Right cardiac atrium (tissue), 5 donors: ENCODE measurements at regions not wholly inside any gene's neighbourhood (a gene's known extent, or its start where the extent isn't known, plus 50 kb on each side); places are given as distances from the start of the nearest gene placed in this dataset.

Source experiments
- ATAC-seq, 2 donors: fragments of 200-7000 bp; cut with Tn5 transposase; one replicate each; pipeline versions ENCODE4 v1.8.0 to v1.9.1; 2020; ENCODE audit warnings: moderate library complexity in 2 of 2, mild to moderate bottlenecking in 1 of 2
- DNase-seq, 3 donors: peaks; one replicate each; pipeline ENCODE4 v3.0.0-alpha.2; 2020
- H3K27ac ChIP-seq: one replicate; pipeline ENCODE4 v1.5.1; 2013; ENCODE audit warnings: mild to moderate bottlenecking, low read length, control low read depth, moderate library complexity
- H3K27me3 ChIP-seq: one replicate; pipeline ENCODE4 v1.6.1; 2013; ENCODE audit not compliant: control insufficient read depth, insufficient read depth
- H3K4me1 ChIP-seq: one replicate; pipeline ENCODE4 v1.6.1; 2013; ENCODE audit warnings: low read length; ENCODE audit not compliant: control insufficient read depth, insufficient read depth
- H3K4me3 ChIP-seq: one replicate; pipeline ENCODE4 v1.5.1; 2013; ENCODE audit warnings: low read length, control low read depth
- H3K9me3 ChIP-seq: one replicate; pipeline ENCODE4 v1.6.1; 2013; ENCODE audit warnings: low read length; ENCODE audit not compliant: control insufficient read depth
- WGBS: extraction: QIAGEN DNeasy Blood & Tissue Kit; methylation state at CpG from one replicate; pipeline ENCODE4 v1.1.7; 2013; 5-methylcytosine and 5-hydroxymethylcytosine counted together
- intact Hi-C, 4 donors: fragments of 100-400 bp; cut with DNase I; formaldehyde crosslinking; loops; one replicate each; pipeline versions ENCODE4 v1.11.0 to v1.14.0; 2022 to 2023
- donor health status: healthy with polysubstance abuse.
- donor health status: DM: no; HTN: yes; CAD: no.
- donor health status: DM: no; HTN: no; CAD: no.
- donor health status: DM: no; HTN: yes; CAD: no; lungs with severe emphysema.
- donor health status: DM: yes; HTN: yes; CAD: no.

DNA sequence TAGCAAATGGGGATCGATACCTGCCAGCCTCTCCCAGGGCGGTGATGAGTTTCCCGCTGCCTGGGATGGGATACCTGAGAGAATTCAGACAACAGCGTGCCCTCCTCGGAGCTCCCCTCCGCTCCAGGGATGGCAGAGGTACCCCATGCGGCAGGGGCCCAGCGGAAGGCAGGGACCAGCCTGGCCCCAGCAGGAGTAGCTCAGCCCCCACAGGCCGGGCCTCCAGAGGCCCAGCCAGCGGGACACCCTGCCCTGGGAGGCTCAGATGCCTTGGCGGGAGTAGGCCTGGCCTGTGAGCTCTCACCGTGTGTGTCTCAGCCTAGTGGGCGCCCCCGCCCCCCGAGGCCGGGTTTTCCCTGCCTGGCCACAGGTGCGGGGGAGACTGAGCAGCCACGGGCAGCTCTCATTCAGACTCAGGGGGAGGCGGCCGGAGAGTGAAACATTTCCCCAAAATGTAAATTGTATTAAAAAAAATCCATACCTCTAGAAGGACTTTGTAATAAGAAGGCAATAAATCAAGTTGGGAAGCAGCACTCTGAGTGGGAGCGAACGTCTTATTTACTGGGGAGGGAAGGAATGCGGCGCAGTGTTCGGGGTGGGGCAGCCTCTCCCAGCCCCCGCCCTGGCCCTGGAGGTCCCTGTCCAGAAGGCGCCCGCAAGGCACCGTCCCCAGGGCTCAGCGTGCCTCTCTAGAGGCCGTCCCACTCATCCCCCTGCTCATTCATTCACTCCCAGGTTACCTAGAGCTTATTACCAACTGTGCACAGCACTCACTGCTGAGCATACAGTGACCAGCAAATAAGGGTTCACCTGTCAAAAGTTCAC is 888.0 kb downstream of the BRD1 start:
- no peak for DNase-seq

DNA sequence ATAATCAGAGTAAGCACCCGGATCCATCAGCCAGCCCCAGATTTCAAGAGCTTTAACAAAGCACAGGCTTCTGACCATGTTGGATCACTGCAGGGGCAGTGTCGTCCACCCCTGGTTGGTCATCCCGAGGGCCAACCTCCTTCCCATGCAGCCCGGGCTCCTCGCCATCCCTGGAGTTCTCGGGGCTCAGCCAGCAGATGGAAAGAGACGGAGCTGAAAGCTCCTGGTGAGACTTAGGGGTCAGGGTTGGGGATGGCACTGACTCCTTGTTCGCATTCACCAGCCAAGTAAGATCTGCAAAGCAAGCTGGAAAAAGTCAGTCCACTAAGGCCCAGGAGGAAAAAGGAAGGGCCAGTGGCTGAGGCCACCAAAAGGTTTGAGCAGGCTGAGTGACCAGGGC is 888.9 kb downstream of the BRD1 start:
- no peak for ATAC-seq
- H3K4me1 ChIP-seq: no peaks in the 10 kb centered on the region
- peaks cover 1% of the 10 kb centered on the region for H3K9me3 ChIP-seq
- H3K27ac ChIP-seq: no peak overlapping the region
- H3K4me3 ChIP-seq: no peak overlapping the region
- WGBS: 68% methylated on average over 8 of the region's 8 CpGs
- intact Hi-C loops: no loop called here
- no peak for DNase-seq
- H3K27me3 ChIP-seq: no peaks in the 10 kb centered on the region

More for the DNA sequence above, 888.0 kb downstream of the BRD1 start:
- Histone ChIP-seq H3K27ac (no peak overlapping the region), H3K4me3 (no peak overlapping the region), H3K4me1 (no peaks in the 10 kb centered on the region), H3K9me3 (peaks cover 1% of the 10 kb centered on the region), H3K27me3 (no peaks in the 10 kb centered on the region)
- ATAC-seq: no peak
- intact Hi-C loops: no loop called here
- WGBS: 74% methylated on average over 31 of the region's 31 CpGs

DNA sequence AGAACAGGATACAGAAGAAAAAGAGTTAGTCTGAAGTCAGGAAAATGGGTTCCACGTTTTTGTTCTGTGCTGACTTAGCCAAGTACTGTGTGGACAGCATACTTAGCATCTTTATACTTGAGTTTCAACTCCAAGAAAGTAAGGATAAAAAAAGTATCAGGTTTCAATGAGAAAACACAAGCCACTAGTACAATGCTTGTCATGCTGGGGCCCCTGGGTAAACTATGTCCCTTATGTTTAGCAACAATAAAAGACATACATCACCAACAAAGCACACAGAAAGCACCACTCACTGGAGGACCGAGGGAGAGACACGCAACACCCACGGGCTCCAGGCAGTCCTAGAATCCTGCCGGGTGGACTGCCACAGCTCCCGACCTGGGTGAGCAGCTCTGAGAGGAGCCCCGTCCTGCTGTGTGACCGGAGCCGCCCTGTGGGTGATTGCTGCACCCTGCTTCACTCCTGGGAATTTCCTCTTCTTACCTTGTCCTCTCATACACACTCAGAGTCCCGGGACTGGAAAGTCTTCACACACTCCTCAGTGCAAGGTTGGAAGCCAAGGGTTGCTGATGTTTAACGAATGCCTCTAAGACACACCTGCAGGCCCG is 890.5 kb downstream of the BRD1 start:
- H3K27ac ChIP-seq: no peak overlapping the region
- H3K4me1 ChIP-seq: no peaks in the 10 kb centered on the region
- no peak for ATAC-seq
- intact Hi-C loops: no loop called here
- no peak for DNase-seq
- no peak overlapping the region for H3K4me3 ChIP-seq
- no peaks in the 10 kb centered on the region for H3K27me3 ChIP-seq
- 71% methylated on average over 12 of the region's 12 CpGs for WGBS
- peaks cover 1% of the 10 kb centered on the region for H3K9me3 ChIP-seq

DNA sequence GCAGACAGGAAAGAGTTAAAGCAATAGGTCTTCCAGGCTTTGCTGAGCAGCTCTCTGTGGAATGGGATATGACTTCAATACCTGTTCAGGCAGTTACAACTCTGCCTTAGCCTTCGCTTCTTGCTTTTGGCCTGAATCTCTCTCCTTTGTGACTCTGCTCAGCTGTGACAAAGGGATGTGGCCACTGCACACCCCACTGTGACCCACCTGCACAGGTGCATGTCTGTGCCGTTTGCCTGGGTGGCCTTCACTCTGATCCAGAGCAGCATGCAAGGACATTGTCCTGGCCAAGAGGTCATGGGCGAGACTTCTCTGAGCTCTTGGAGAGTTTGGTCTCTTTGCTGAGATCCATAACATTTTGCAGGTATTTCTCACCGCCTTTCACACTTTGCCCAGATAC is 891.3 kb downstream of the BRD1 start:
- 86% methylated on average over 4 of the region's 4 CpGs for WGBS
- intact Hi-C loops: no loop called here
- no peaks in the 10 kb centered on the region for H3K4me1 ChIP-seq
- ATAC-seq: no peak
- H3K27ac ChIP-seq: no peak overlapping the region
- no peak for DNase-seq
- H3K27me3 ChIP-seq: no peaks in the 10 kb centered on the region
- H3K4me3 ChIP-seq: no peak overlapping the region
- H3K9me3 ChIP-seq: peaks cover 1% of the 10 kb centered on the region

DNA sequence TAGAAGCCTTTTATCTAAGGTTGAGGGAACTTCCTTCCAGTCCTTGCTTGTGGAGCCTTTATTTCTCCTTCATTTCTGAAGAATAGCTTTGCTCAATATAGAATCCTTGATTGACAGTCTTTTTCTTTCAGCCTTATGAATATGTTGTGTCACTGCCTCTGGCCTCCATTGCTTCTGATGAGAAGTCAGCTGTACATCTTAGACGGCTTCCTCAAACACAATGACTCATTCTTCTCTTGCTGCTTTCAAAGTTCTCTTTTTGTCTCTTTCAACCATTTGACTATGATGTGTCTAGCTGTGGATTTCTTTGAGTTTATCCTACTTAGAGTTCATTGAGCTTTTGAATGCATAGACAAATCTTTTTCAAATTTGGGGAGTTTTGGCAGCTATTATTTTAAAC is 893.2 kb downstream of the BRD1 start:
- Histone ChIP-seq H3K27me3 (no peaks in the 10 kb centered on the region), H3K4me3 (no peak overlapping the region), H3K9me3 (peaks cover 1% of the 10 kb centered on the region), H3K27ac (no peak overlapping the region), H3K4me1 (no peaks in the 10 kb centered on the region)
- no peak for ATAC-seq
- intact Hi-C loops: no loop called here
- WGBS: 80% methylated on average over 1 of the region's 1 CpG
- no peak for DNase-seq

DNA sequence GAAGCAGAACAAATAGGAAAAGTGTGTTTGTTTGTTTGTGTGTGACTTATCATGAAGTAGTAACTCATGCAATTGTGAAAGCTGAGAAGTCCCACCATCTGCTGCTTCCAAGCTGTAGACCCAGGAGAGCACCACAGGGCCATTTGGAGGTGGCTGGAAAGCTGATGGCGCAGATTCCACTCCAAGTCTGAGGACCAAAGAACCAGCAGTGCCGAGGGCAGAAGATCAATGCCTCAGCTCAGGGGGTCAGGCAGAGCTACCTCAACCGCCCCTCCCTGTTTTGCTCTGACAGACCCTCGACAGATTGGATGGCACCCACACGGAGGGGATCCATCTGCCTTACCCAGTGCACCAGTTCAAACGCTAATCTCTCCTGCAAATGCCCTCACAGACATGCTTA is 896.2 kb downstream of the BRD1 start:
- intact Hi-C loops: no loop called here
- Histone ChIP-seq H3K27ac (no peak overlapping the region), H3K9me3 (peaks cover 1% of the 10 kb centered on the region), H3K27me3 (no peaks in the 10 kb centered on the region), H3K4me3 (no peak overlapping the region), H3K4me1 (no peaks in the 10 kb centered on the region)
- WGBS: 87% methylated on average over 6 of the region's 6 CpGs
- DNase-seq (no peak), ATAC-seq (no peak)

DNA sequence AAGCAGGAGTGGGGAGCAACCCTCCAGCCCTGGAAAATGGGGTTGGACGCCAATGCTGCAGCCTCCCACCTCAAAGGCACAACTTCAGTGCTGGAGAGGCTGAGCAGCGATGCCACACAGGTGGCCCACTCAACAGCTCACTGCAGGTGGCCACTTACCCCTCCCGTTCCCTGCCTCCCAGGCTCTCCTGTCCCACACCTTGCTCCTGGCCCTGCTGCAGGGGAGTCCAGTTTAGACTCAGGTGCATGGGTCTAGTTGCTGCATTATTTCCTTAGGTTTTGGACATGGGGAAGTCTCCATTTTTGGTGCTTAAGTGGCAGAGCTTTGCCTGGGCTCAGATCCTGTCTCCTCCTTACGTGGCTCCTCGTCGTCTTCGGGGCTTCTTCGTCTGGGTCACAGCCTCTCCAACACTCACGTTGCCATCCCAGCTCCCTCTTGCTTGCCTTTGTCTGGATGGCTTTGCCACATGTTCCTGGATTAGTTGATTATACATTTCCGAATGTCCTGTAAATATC is 898.3 kb downstream of the BRD1 start:
- WGBS: 73% methylated on average over 10 of the region's 10 CpGs
- H3K4me3 ChIP-seq: no peak overlapping the region
- H3K27ac ChIP-seq: no peak overlapping the region
- H3K4me1 ChIP-seq: no peaks in the 10 kb centered on the region
- intact Hi-C loops: no loop called here
- no peak for DNase-seq
- no peaks in the 10 kb centered on the region for H3K9me3 ChIP-seq
- ATAC-seq: no peak
- no peaks in the 10 kb centered on the region for H3K27me3 ChIP-seq

DNA sequence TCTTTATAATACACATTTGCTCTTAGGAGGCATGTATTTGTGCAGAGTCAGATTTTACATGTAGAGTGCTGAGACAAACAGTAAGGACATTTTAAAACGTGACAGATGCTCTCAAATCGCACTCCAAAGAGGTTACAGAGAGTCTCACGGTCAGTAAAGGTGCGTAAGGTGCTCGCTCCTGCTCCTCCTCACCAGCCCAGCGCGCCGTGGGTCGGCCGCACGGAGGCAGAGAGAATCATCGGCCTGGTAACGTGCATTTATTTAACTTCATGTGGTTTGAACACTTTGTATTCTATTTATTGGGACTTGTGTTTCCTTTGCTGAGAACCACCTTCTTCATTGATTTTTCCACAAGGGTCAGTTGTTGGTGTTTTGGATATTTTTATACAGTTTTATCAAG is 900.1 kb downstream of the BRD1 start:
- H3K27ac ChIP-seq: no peak overlapping the region
- no peaks in the 10 kb centered on the region for H3K9me3 ChIP-seq
- WGBS: 82% methylated on average over 13 of the region's 13 CpGs
- ATAC-seq (no peak), DNase-seq (no peak)
- H3K4me3 ChIP-seq: no peak overlapping the region
- intact Hi-C loops: no loop called here
- no peaks in the 10 kb centered on the region for H3K4me1 ChIP-seq
- H3K27me3 ChIP-seq: no peaks in the 10 kb centered on the region

DNA sequence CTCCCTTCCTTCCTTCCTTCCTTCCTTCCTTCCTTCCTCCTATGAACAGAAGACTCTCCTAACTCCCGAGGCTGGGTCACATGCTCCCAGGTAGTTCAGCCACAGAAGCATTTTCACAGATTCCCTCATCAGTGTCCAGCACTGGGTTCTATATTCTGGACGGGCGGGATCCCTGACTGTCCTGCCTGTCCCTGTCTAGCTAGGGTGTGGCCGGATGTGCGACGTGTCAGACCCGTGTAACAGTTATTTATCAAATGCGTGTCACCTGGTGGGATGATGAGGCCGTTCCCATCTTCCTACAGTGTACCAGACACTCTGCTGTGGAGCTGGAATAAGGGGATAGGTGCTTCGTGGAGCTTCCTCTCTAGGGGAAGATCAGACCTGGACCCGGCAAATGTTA is 901.0 kb downstream of the BRD1 start:
- no peak overlapping the region for H3K27ac ChIP-seq
- ATAC-seq: no peak
- H3K4me3 ChIP-seq: no peak overlapping the region
- no peak for DNase-seq
- intact Hi-C loops: no loop called here
- no peaks in the 10 kb centered on the region for H3K9me3 ChIP-seq
- 67% methylated on average over 11 of the region's 11 CpGs for WGBS
- H3K4me1 ChIP-seq: no peaks in the 10 kb centered on the region
- no peaks in the 10 kb centered on the region for H3K27me3 ChIP-seq

DNA sequence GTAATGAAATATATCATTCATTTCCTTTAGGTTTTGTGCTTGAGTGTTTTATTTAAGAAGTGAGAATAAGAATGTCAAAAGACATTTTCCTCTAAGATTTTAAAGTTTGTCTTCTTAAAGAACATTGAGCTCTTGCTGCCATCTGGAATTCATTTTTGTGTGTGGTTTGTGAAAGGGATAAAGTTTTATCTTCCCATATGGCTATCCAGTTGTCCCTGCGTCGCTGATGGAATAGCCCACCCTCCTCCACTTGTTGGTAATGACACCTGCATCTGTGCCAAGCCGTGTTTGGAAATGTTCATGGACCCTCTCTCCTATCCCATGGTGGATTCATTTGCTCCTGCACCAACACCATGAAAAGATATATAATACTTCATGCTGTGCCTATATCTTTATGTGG is 901.5 kb downstream of the BRD1 start:
- WGBS: 73% methylated on average over 3 of the region's 3 CpGs
- no peak overlapping the region for H3K27ac ChIP-seq
- intact Hi-C loops: no loop called here
- H3K27me3 ChIP-seq: no peaks in the 10 kb centered on the region
- no peak overlapping the region for H3K4me3 ChIP-seq
- H3K9me3 ChIP-seq: no peaks in the 10 kb centered on the region
- ATAC-seq (no peak), DNase-seq (no peak)
- H3K4me1 ChIP-seq: no peaks in the 10 kb centered on the region

DNA sequence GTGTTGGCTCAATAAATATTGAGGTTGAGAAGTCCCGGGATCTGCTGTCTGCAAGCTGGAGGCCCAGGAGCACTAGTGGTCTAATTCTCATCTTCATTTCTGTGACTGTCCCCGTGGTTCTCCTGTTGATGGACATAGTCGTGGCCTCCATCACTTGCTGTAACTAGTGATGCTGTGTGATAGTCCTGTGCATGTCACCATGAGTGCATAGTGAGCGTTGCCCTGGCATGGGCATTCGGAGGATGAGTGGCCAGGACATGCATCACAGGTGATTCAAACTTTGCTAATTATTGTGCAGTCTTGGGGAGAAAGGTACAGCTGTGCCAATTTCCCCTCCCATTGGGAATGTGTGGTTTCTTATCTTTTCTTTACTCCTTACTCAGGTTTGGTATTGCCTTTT is 902.2 kb downstream of the BRD1 start:
- intact Hi-C loops: no loop called here
- Histone ChIP-seq H3K27me3 (no peaks in the 10 kb centered on the region), H3K27ac (no peak overlapping the region), H3K4me1 (no peaks in the 10 kb centered on the region), H3K9me3 (no peaks in the 10 kb centered on the region), H3K4me3 (no peak overlapping the region)
- DNase-seq (no peak), ATAC-seq (no peak)
- 85% methylated on average over 5 of the region's 5 CpGs for WGBS
